OCI-LY1 (cell line): ENCODE measurements at regions not wholly inside any gene's neighbourhood (a gene's known extent, or its start where the extent isn't known, plus 50 kb on each side); places are given as distances from the start of the nearest gene placed in this dataset.

Experiments used
- H2AFZ ChIP-seq: fragments of 200-600 bp; sonication (generic), shearing (Covaris generic); 2 replicates; pipeline ENCODE4 v1.6.0; 2014; ENCODE audit warnings: antibody characterized with exemption, mild to moderate bottlenecking, low read length
- H3F3A ChIP-seq: fragments of 200-600 bp; sonication (generic), shearing (Covaris generic); 2 replicates; pipeline ENCODE4 v1.6.0; 2014; ENCODE audit warnings: mild to moderate bottlenecking, antibody characterized with exemption, low read length, moderate library complexity; ENCODE audit not compliant: insufficient read depth
- H3K27ac ChIP-seq: fragments of 200-600 bp; sonication (generic); 2 replicates; pipeline ENCODE4 v1.5.1; 2014; ENCODE audit warnings: low read length, mixed run types, mild to moderate bottlenecking, low read depth; ENCODE audit not compliant: poor library complexity, severe bottlenecking
- H3K27me3 ChIP-seq: fragments of 200-600 bp; sonication (generic); 2 replicates; pipeline ENCODE4 v1.6.0; 2014; ENCODE audit warnings: antibody characterized with exemption, mild to moderate bottlenecking, low read length, moderate library complexity; ENCODE audit not compliant: insufficient read depth
- H3K36me3 ChIP-seq: fragments of 200-600 bp; sonication (generic); 2 replicates; pipeline ENCODE4 v1.6.1; 2014; ENCODE audit warnings: mild to moderate bottlenecking, antibody characterized with exemption, low read length, moderate library complexity, mixed read lengths; ENCODE audit not compliant: insufficient read depth
- H3K4me1 ChIP-seq: fragments of 200-600 bp; sonication (generic); 2 replicates; pipeline ENCODE4 v1.5.1; 2014; ENCODE audit warnings: mild to moderate bottlenecking, low read length, moderate library complexity; ENCODE audit not compliant: insufficient read depth, severe bottlenecking
- H3K4me2 ChIP-seq: fragments of 200-600 bp; sonication (generic), shearing (Covaris generic); 2 replicates; pipeline ENCODE4 v1.6.1; 2014; ENCODE audit warnings: low read length
- H3K4me3 ChIP-seq: fragments of 200-600 bp; sonication (generic); 2 replicates; pipeline ENCODE4 v1.5.1; 2014; ENCODE audit warnings: low read length, low read depth, mild to moderate bottlenecking, mixed read lengths; ENCODE audit not compliant: poor library complexity, severe bottlenecking
- H3K79me2 ChIP-seq: fragments of 200-600 bp; shearing (Covaris generic); 2 replicates; pipeline ENCODE4 v1.6.1; 2016; ENCODE audit warnings: mixed run types, low read length, mixed read lengths; ENCODE audit not compliant: insufficient read depth
- H3K9ac ChIP-seq: fragments of 200-600 bp; sonication (generic), shearing (Covaris generic); 2 replicates; pipeline ENCODE4 v1.6.1; 2014; ENCODE audit warnings: mild to moderate bottlenecking, low read length, mixed read lengths
- H3K9me2 ChIP-seq: fragments of 200-600 bp; sonication (generic), shearing (Covaris generic); 2 replicates; pipeline ENCODE4 v1.6.1; 2014; ENCODE audit warnings: low read depth, mild to moderate bottlenecking, low read length, mixed read lengths
- H3K9me3 ChIP-seq: fragments of 200-600 bp; shearing (Covaris generic); 2 replicates; pipeline ENCODE4 v1.6.1; 2014; ENCODE audit warnings: low read length, mixed read lengths
- H4K20me1 ChIP-seq: fragments of 200-600 bp; sonication (generic), shearing (Covaris generic); 2 replicates; pipeline ENCODE4 v1.6.0; 2016; ENCODE audit warnings: mild to moderate bottlenecking, low read length; ENCODE audit not compliant: insufficient read depth
- EZH2 ChIP-seq: fragments of 200-600 bp; sonication (generic), shearing (Covaris generic); IDR thresholded peaks from 2 replicates; pipeline ENCODE4 v1.8.0; 2017; ENCODE audit warnings: borderline replicate concordance, mixed run types, mild to moderate bottlenecking, antibody characterized with exemption, low read length, moderate library complexity, mixed read lengths
- TF ChIP-seq, protein P1 (sequence below): fragments of 200-600 bp; sonication (generic), shearing (Covaris generic); IDR thresholded peaks from 2 replicates; pipeline ENCODE4 v1.5.1; 2017; ENCODE audit warnings: mild to moderate bottlenecking, antibody characterized with exemption, low read length, moderate library complexity, mixed read lengths

- H3K9me2 ChIP-seq = no peaks in the 10 kb centered on the region
- no peak overlapping the region for H3K27ac ChIP-seq
- H3K9me3 ChIP-seq = no peaks in the 10 kb centered on the region
- H3K4me3 ChIP-seq = no peak overlapping the region
- H3K4me1 ChIP-seq = no peaks in the 10 kb centered on the region
- H3K4me2 ChIP-seq = no peak overlapping the region
- H3K36me3 ChIP-seq = no peaks in the 10 kb centered on the region
- no peak overlapping the region for H2AFZ ChIP-seq
- H3K79me2 ChIP-seq = no peaks in the 10 kb centered on the region
- no peak overlapping the region for H3K9ac ChIP-seq
- H3F3A ChIP-seq = no peaks in the 10 kb centered on the region
- no peaks in the 10 kb centered on the region; the same call in 1 of the 2 replicates for H3K27me3 ChIP-seq
- TF ChIP-seq, protein P1, sequence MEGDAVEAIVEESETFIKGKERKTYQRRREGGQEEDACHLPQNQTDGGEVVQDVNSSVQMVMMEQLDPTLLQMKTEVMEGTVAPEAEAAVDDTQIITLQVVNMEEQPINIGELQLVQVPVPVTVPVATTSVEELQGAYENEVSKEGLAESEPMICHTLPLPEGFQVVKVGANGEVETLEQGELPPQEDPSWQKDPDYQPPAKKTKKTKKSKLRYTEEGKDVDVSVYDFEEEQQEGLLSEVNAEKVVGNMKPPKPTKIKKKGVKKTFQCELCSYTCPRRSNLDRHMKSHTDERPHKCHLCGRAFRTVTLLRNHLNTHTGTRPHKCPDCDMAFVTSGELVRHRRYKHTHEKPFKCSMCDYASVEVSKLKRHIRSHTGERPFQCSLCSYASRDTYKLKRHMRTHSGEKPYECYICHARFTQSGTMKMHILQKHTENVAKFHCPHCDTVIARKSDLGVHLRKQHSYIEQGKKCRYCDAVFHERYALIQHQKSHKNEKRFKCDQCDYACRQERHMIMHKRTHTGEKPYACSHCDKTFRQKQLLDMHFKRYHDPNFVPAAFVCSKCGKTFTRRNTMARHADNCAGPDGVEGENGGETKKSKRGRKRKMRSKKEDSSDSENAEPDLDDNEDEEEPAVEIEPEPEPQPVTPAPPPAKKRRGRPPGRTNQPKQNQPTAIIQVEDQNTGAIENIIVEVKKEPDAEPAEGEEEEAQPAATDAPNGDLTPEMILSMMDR = no peak
- no peak for TF ChIP-seq EZH2
- no peaks in the 10 kb centered on the region for H4K20me1 ChIP-seq
Measured at GRCh38 chr2:173607606-173608311, 253.1 kb downstream of the CDCA7 start.

GRCh38 chr2:173611121-173611520 is 256.4 kb downstream of the CDCA7 start:
- no peak overlapping the region for H3K27ac ChIP-seq
- TF ChIP-seq EZH2 = no peak
- TF ChIP-seq, protein P1 = no peak

GRCh38 chr2:173612354-173612753 is 257.7 kb downstream of the CDCA7 start:
- no peaks in the 10 kb centered on the region for H3K9me2 ChIP-seq
- H3K36me3 ChIP-seq = no peaks in the 10 kb centered on the region
- H3F3A ChIP-seq = no peaks in the 10 kb centered on the region
- no peak overlapping the region for H3K4me3 ChIP-seq
- no peak overlapping the region for H3K27ac ChIP-seq
- no peaks in the 10 kb centered on the region for H3K79me2 ChIP-seq
- H3K27me3 ChIP-seq = peaks cover 5% of the 10 kb centered on the region; the same call in 1 of the 2 replicates
- H3K9ac ChIP-seq = no peak overlapping the region
- no peak overlapping the region for H2AFZ ChIP-seq
- no peaks in the 10 kb centered on the region for H3K9me3 ChIP-seq
- no peaks in the 10 kb centered on the region for H3K4me1 ChIP-seq
- TF ChIP-seq, protein P1 = no peak
- no peak for TF ChIP-seq EZH2
- H3K4me2 ChIP-seq = no peak overlapping the region
- no peaks in the 10 kb centered on the region for H4K20me1 ChIP-seq

More at GRCh38 chr2:173611121-173611520, 256.4 kb downstream of the CDCA7 start:
- H3K9me2 ChIP-seq = no peaks in the 10 kb centered on the region
- H3K36me3 ChIP-seq = no peaks in the 10 kb centered on the region
- H3F3A ChIP-seq = no peaks in the 10 kb centered on the region
- no peaks in the 10 kb centered on the region for H3K9me3 ChIP-seq
- H3K4me1 ChIP-seq = no peaks in the 10 kb centered on the region
- no peak overlapping the region for H3K4me3 ChIP-seq
- no peak overlapping the region for H2AFZ ChIP-seq
- no peak overlapping the region for H3K4me2 ChIP-seq
- H3K9ac ChIP-seq = no peak overlapping the region
- no peaks in the 10 kb centered on the region for H4K20me1 ChIP-seq
- H3K27me3 ChIP-seq = no peaks in the 10 kb centered on the region; the same call in 1 of the 2 replicates
- no peaks in the 10 kb centered on the region for H3K79me2 ChIP-seq
